ENCODE measurements at regions not wholly inside any gene's neighbourhood (a gene's known extent, or its start where the extent isn't known, plus 50 kb on each side); places are given as distances from the start of the nearest gene placed in this dataset.
"Not testable (repeated sequence)": the region's sequence is repeated elsewhere in the genome, so short reads cannot be mapped to it uniquely, and the experiment has no call there.

- Histone ChIP-seq H3K36me3 (no peaks in the 10 kb centered on the region), H3K27ac (no peak overlapping the region), H3K9me3 (peaks cover 0 to 5% (median 0%) of the 10 kb centered on the region in 8 donors), H3K4me1 (no peaks in the 10 kb centered on the region), H3K27me3 (replicated peaks in 1 of 7) (no peaks in the 10 kb centered on the region), H3K4me3 (no peak overlapping the region)
- 57 to 82% (median 70%) methylated on average over 3 of the region's 3 CpGs for WGBS, 5 donors
- intact Hi-C loops (cut with DNase I; ENCODE audit: low total_unique reads): no loop called here
- DNase-seq: no peak
- TF ChIP-seq POLR2A (IDR thresholded peaks at IDR 0.05) (no peak), CTCF (IDR thresholded peaks at IDR 0.05 in 8 of 11, conservative IDR thresholded peaks at IDR 0.05 in 3 of 11) (no peak), POLR2AphosphoS5 (IDR thresholded peaks at IDR 0.05) (no peak)
Observed at GRCh38 chr14:44606576-44606975, 99.5 kb upstream of the FSCB start.

GRCh38 chr14:44601266-44601665, 94.2 kb upstream of the FSCB start:
- H3K4me3 ChIP-seq; H3K4me1 ChIP-seq; DNase-seq; intact Hi-C loops (cut with DNase I; ENCODE audit: low total_unique reads); H3K27ac ChIP-seq; H3K36me3 ChIP-seq; H3K27me3 ChIP-seq (replicated peaks in 1 of 7): not testable (repeated sequence)
- H3K9me3 ChIP-seq: peaks cover 0 to 12% (median 0%) of the 10 kb centered on the region in 8 donors
- 96 to 99% (median 97%) methylated on average over 25 to 37 of the region's 37 CpGs for WGBS, 5 donors

- no peak for DNase-seq
- intact Hi-C loops (cut with DNase I; ENCODE audit: low total_unique reads): no loop called here
- no peak overlapping the region for H3K27ac ChIP-seq
- H3K36me3 ChIP-seq: no peaks in the 10 kb centered on the region
- no peak for TF ChIP-seq POLR2AphosphoS5 (IDR thresholded peaks at IDR 0.05)
- no peak for TF ChIP-seq POLR2A (IDR thresholded peaks at IDR 0.05)
- H3K4me1 ChIP-seq: no peaks in the 10 kb centered on the region
- WGBS, 5 donors: 83 to 90% (median 86%) methylated on average over 3 of the region's 3 CpGs
- H3K27me3 ChIP-seq (replicated peaks in 1 of 7): no peaks in the 10 kb centered on the region
- H3K9me3 ChIP-seq: no peaks in the 10 kb centered on the region
- H3K4me3 ChIP-seq: no peak overlapping the region
Observed at GRCh38 chr14:44589180-44589579, 82.1 kb upstream of the FSCB start.

- Histone ChIP-seq H3K27ac (no peak overlapping the region), H3K4me1 (no peaks in the 10 kb centered on the region), H3K4me3 (no peak overlapping the region), H3K27me3 (replicated peaks in 1 of 7) (no peaks in the 10 kb centered on the region), H3K36me3 (no peaks in the 10 kb centered on the region), H3K9me3 (peaks cover 0 to 21% (median 18%) of the 10 kb centered on the region in 8 donors)
- DNase-seq: no peak
- intact Hi-C loops (cut with DNase I; ENCODE audit: low total_unique reads): no loop called here
- TF ChIP-seq POLR2A (IDR thresholded peaks at IDR 0.05) (no peak), POLR2AphosphoS5 (IDR thresholded peaks at IDR 0.05) (no peak), CTCF (IDR thresholded peaks at IDR 0.05 in 8 of 11, conservative IDR thresholded peaks at IDR 0.05 in 3 of 11) (no peak)
Observed at GRCh38 chr14:44586910-44587309, 79.8 kb upstream of the FSCB start.

- H3K4me3 ChIP-seq: no peak overlapping the region
- TF ChIP-seq POLR2A (IDR thresholded peaks at IDR 0.05) (no peak), CTCF (IDR thresholded peaks at IDR 0.05 in 8 of 11, conservative IDR thresholded peaks at IDR 0.05 in 3 of 11) (no peak), POLR2AphosphoS5 (IDR thresholded peaks at IDR 0.05) (no peak)
- H3K27me3 ChIP-seq (replicated peaks in 1 of 7): no peaks in the 10 kb centered on the region
- no peak overlapping the region for H3K27ac ChIP-seq
- peaks cover 0 to 51% (median 35%) of the 10 kb centered on the region in 8 donors for H3K9me3 ChIP-seq
- intact Hi-C loops (cut with DNase I; ENCODE audit: low total_unique reads): no loop called here
- no peaks in the 10 kb centered on the region for H3K4me1 ChIP-seq
- no peaks in the 10 kb centered on the region for H3K36me3 ChIP-seq
- no peak for DNase-seq
Observed at GRCh38 chr14:44576356-44576755, 69.3 kb upstream of the FSCB start.
